HAP-1 (cell line): ENCODE measurements at regions not wholly inside any gene's neighbourhood (a gene's known extent, or its start where the extent isn't known, plus 50 kb on each side); places are given as distances from the start of the nearest gene placed in this dataset.

ENCODE experiments used
- DNase-seq, 2 experiments: peaks; one replicate each; pipeline ENCODE4 v3.0.0-alpha.2; 2016 to 2020; ENCODE audit warnings: low spot score in 2 of 2
- H3K27me3 ChIP-seq: fragments of 250-450 bp; sonication (Bioruptor Pico); 2 replicates; pipeline ENCODE4 v1.5.1; 2020; ENCODE audit warnings: low read depth, mild to moderate bottlenecking, moderate library complexity
- H3K36me3 ChIP-seq: fragments of 250-450 bp; sonication (Bioruptor Pico); replicated peaks from 2 replicates; pipeline ENCODE4 v1.5.1; 2020; ENCODE audit warnings: mild to moderate bottlenecking
- H3K4me1 ChIP-seq: fragments of 250-450 bp; sonication (Bioruptor Pico); 2 replicates; pipeline ENCODE4 v1.5.1; 2020; ENCODE audit warnings: mild to moderate bottlenecking
- H3K4me3 ChIP-seq: fragments of 250-450 bp; sonication (Bioruptor Pico); 2 replicates; pipeline ENCODE4 v1.5.1; 2020; ENCODE audit warnings: mild to moderate bottlenecking, moderate library complexity
- H3K9me3 ChIP-seq: fragments of 250-450 bp; sonication (Bioruptor Pico); 2 replicates; pipeline ENCODE4 v1.5.1; 2020; ENCODE audit warnings: mild to moderate bottlenecking, moderate library complexity
- in situ Hi-C: fragments of 300-500 bp; cut with MboI; formaldehyde crosslinking; loops from 3 replicates; pipeline ENCODE4 v1.14.3; 2020; ENCODE audit warnings: low sequenced_read_pairs, inconsistent platforms, mixed read lengths

- Histone ChIP-seq H3K27me3 (no peaks in the 10 kb centered on the region), H3K9me3 (no peaks in the 10 kb centered on the region), H3K4me3 (no peak overlapping the region), H3K36me3 (no peaks in the 10 kb centered on the region), H3K4me1 (no peaks in the 10 kb centered on the region; the same call in 1 of the 2 replicates)
- in situ Hi-C loops: loop anchor here (25.0 kb wide), 1 partner anchor 811 kb away; no protein-coding TSS in a partner anchor
- DNase-seq: peak; percentile 63 to 82
Measured at GRCh38 chr12:83823386-83824045, 1089.1 kb downstream of the SLC6A15 start.

DNA sequence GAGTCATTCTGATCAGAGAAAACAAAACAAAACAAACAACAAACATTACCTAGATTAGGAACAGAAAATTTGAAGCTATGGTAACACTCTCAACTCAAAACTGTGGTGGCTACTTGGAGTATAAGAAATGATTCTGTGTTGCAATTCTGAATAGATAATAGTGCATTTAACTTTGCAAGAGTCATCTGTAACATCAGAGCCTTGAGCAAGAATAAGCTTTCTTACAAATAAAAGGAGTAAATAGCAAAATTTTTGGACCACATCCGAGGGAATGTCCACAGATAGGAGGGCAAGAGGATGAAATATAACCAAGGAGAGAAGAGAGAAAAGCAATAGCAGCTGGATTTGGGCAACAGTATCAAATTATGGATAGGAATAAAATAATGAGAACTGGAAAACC, 1090.6 kb downstream of the SLC6A15 start:
- H3K27me3 ChIP-seq: no peaks in the 10 kb centered on the region
- DNase-seq: no peak
- in situ Hi-C loops: loop anchor here (25.0 kb wide), 1 partner anchor 810 kb away; no protein-coding TSS in a partner anchor
- H3K36me3 ChIP-seq: no peaks in the 10 kb centered on the region
- H3K4me1 ChIP-seq: no peaks in the 10 kb centered on the region; the same call in 1 of the 2 replicates
- no peak overlapping the region for H3K4me3 ChIP-seq
- H3K9me3 ChIP-seq: no peaks in the 10 kb centered on the region

- no peaks in the 10 kb centered on the region for H3K27me3 ChIP-seq
- in situ Hi-C loops: loop anchor here (25.0 kb wide), 1 partner anchor 807 kb away; no protein-coding TSS in a partner anchor
- no peaks in the 10 kb centered on the region for H3K36me3 ChIP-seq
- no peak overlapping the region for H3K4me3 ChIP-seq
- H3K9me3 ChIP-seq: no peaks in the 10 kb centered on the region
- peak in 1 of 2 experiments; percentile 29 for DNase-seq
- no peaks in the 10 kb centered on the region; the same call in 1 of the 2 replicates for H3K4me1 ChIP-seq
Measured at GRCh38 chr12:83818881-83819280, 1093.7 kb downstream of the SLC6A15 start.

DNA sequence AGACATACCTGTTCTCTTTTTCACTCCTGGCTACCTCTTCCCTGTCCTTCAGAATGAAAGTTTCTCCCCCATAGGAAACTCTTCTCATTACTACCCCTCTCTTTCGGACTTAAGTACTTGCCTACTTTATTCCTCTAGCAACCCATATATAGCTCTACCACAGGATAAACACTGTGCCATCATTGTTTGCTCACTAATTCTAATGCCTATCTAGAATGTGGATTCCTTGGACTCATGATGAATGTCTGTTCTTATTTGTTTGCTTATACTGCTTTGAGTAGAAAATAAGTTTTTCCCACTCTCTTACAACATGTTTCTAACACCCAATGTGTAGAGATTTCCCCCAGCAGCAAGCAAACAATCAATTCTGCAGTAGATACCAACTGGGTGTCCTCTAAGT, 1094.9 kb downstream of the SLC6A15 start:
- Histone ChIP-seq H3K4me1 (no peaks in the 10 kb centered on the region; the same call in 1 of the 2 replicates), H3K4me3 (no peak overlapping the region), H3K9me3 (no peaks in the 10 kb centered on the region), H3K27me3 (no peaks in the 10 kb centered on the region), H3K36me3 (no peaks in the 10 kb centered on the region)
- in situ Hi-C loops: loop anchor here (25.0 kb wide), 1 partner anchor 805 kb away; no protein-coding TSS in a partner anchor
- no peak for DNase-seq

GRCh38 chr12:83808591-83808990, 1104.0 kb downstream of the SLC6A15 start:
- in situ Hi-C loops: loop anchor here (25.0 kb wide), 1 partner anchor 796 kb away; no protein-coding TSS in a partner anchor
- H3K9me3 ChIP-seq: no peaks in the 10 kb centered on the region

GRCh38 chr12:83807871-83808270, 1104.7 kb downstream of the SLC6A15 start:
- Histone ChIP-seq H3K36me3 (no peaks in the 10 kb centered on the region), H3K9me3 (no peaks in the 10 kb centered on the region), H3K4me3 (no peak overlapping the region), H3K27me3 (no peaks in the 10 kb centered on the region), H3K4me1 (no peaks in the 10 kb centered on the region)
- in situ Hi-C loops: loop anchor here (25.0 kb wide), 1 partner anchor 796 kb away; no protein-coding TSS in a partner anchor
- no peak for DNase-seq

More at GRCh38 chr12:83808591-83808990, 1104.0 kb downstream of the SLC6A15 start:
- Histone ChIP-seq H3K4me3 (no peak overlapping the region), H3K27me3 (no peaks in the 10 kb centered on the region), H3K4me1 (no peaks in the 10 kb centered on the region), H3K36me3 (no peaks in the 10 kb centered on the region)
- DNase-seq: no peak

DNA sequence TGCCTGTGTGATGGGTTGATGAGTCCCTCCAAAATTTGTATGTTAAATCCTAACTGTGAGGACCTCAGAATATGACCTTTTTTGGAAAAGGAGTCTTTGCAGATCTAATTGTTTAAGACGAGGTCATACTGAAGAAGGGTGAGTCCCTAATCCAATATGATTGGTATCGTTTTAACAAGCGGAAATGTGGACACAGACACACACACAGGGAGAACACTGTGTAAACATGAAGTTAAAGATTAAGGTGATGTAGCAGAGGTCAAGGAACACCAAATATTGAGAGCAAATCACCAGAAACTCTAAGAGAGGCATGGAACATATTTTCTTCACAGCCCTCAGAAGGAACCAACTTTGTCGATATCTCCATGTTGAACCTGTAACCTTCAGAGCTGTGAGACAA, 1106.7 kb downstream of the SLC6A15 start:
- in situ Hi-C loops: loop anchor here (25.0 kb wide), 1 partner anchor 794 kb away; no protein-coding TSS in a partner anchor
- no peak overlapping the region for H3K4me3 ChIP-seq

GRCh38 chr12:83805156-83805772, 1107.3 kb downstream of the SLC6A15 start:
- Histone ChIP-seq H3K36me3 (no peaks in the 10 kb centered on the region), H3K27me3 (no peaks in the 10 kb centered on the region), H3K4me1 (no peaks in the 10 kb centered on the region), H3K4me3 (no peak overlapping the region), H3K9me3 (no peaks in the 10 kb centered on the region)
- in situ Hi-C loops: loop anchor here (25.0 kb wide), 1 partner anchor 793 kb away; no protein-coding TSS in a partner anchor
- DNase-seq: no peak

More for the DNA sequence above, 1106.7 kb downstream of the SLC6A15 start:
- Histone ChIP-seq H3K9me3 (no peaks in the 10 kb centered on the region), H3K27me3 (no peaks in the 10 kb centered on the region), H3K4me1 (no peaks in the 10 kb centered on the region), H3K36me3 (no peaks in the 10 kb centered on the region)
- DNase-seq: no peak

- Histone ChIP-seq H3K4me3 (no peak overlapping the region), H3K36me3 (no peaks in the 10 kb centered on the region), H3K4me1 (no peaks in the 10 kb centered on the region), H3K9me3 (no peaks in the 10 kb centered on the region), H3K27me3 (no peaks in the 10 kb centered on the region)
- in situ Hi-C loops: loop anchor here (25.0 kb wide), 1 partner anchor 790 kb away; no protein-coding TSS in a partner anchor
- no peak for DNase-seq
Measured at GRCh38 chr12:83801972-83802371, 1110.6 kb downstream of the SLC6A15 start.

- H3K4me1 ChIP-seq: no peaks in the 10 kb centered on the region
- H3K9me3 ChIP-seq: no peaks in the 10 kb centered on the region
- DNase-seq: no peak
- H3K27me3 ChIP-seq: no peaks in the 10 kb centered on the region
- H3K4me3 ChIP-seq: no peak overlapping the region
- in situ Hi-C loops: loop anchor here (25.0 kb wide), 1 partner anchor 788 kb away; no protein-coding TSS in a partner anchor
- no peaks in the 10 kb centered on the region for H3K36me3 ChIP-seq
Measured at GRCh38 chr12:83800022-83800421, 1112.6 kb downstream of the SLC6A15 start.

- Histone ChIP-seq H3K27me3 (no peaks in the 10 kb centered on the region), H3K4me1 (no peaks in the 10 kb centered on the region), H3K9me3 (no peaks in the 10 kb centered on the region), H3K36me3 (no peaks in the 10 kb centered on the region), H3K4me3 (no peak overlapping the region)
- peak in 1 of 2 experiments; percentile 12 for DNase-seq
- in situ Hi-C loops: no loop called here
Measured at GRCh38 chr12:83796531-83796930, 1109.8 kb downstream of the TMTC2 start.

GRCh38 chr12:83793616-83794015, 1106.9 kb downstream of the TMTC2 start:
- peaks cover 7% of the 10 kb centered on the region for H3K4me1 ChIP-seq
- 0 out of 2 replicates have a peak, but pooled peaks cover 3% of the 10 kb centered on the region for H3K9me3 ChIP-seq
- no peaks in the 10 kb centered on the region for H3K36me3 ChIP-seq
- H3K4me3 ChIP-seq: no peak overlapping the region
- in situ Hi-C loops: no loop called here
- DNase-seq: no peak
- H3K27me3 ChIP-seq: no peaks in the 10 kb centered on the region

GRCh38 chr12:83784298-83784890, 1097.7 kb downstream of the TMTC2 start:
- in situ Hi-C loops: no loop called here
- no peak for DNase-seq
- Histone ChIP-seq H3K9me3 (0 out of 2 replicates have a peak, but pooled peaks cover 3% of the 10 kb centered on the region), H3K27me3 (no peaks in the 10 kb centered on the region), H3K36me3 (no peaks in the 10 kb centered on the region), H3K4me1 (no peaks in the 10 kb centered on the region), H3K4me3 (no peak overlapping the region)
